Smooth muscle cell (in vitro differentiated cells): ENCODE measurements at regions not wholly inside any gene's neighbourhood (a gene's known extent, or its start where the extent isn't known, plus 50 kb on each side); places are given as distances from the start of the nearest gene placed in this dataset.

Experiments
- DNase-seq: peaks from one replicate; lab custom pipeline; 2025; ENCODE audit not compliant: unreplicated experiment; lab: John Stamatoyannopoulos, UW
- H2AFZ ChIP-seq: fragments of 200-600 bp; sonication (generic); 2 replicates; pipeline ENCODE4 v1.6.0; 2016; ENCODE audit warnings: antibody characterized with exemption, low read depth, mild to moderate bottlenecking
- H3F3A ChIP-seq: fragments of 200-600 bp; sonication (generic); 2 replicates; pipeline ENCODE4 v1.6.0; 2017; ENCODE audit warnings: antibody characterized with exemption, low read depth
- H3K27ac ChIP-seq: fragments of 200-600 bp; sonication (generic); 2 replicates; pipeline ENCODE4 v1.5.1; 2016; ENCODE audit warnings: low read depth, mild to moderate bottlenecking
- H3K27me3 ChIP-seq: fragments of 200-600 bp; sonication (generic); 2 replicates; pipeline ENCODE4 v1.6.1; 2016; ENCODE audit warnings: low read depth, mild to moderate bottlenecking
- H3K36me3 ChIP-seq: fragments of 200-600 bp; sonication (generic); 2 replicates; pipeline ENCODE4 v1.5.1; 2016; ENCODE audit warnings: low read depth
- H3K4me1 ChIP-seq: fragments of 200-600 bp; sonication (generic); 2 replicates; pipeline ENCODE4 v1.5.1; 2016; ENCODE audit warnings: low read depth
- H3K4me2 ChIP-seq: fragments of 200-600 bp; sonication (generic); 2 replicates; pipeline ENCODE4 v1.6.0; 2016; ENCODE audit warnings: mild to moderate bottlenecking
- H3K4me3 ChIP-seq: fragments of 200-600 bp; sonication (generic); 2 replicates; pipeline ENCODE4 v1.5.1; 2016; ENCODE audit warnings: mild to moderate bottlenecking
- H3K79me2 ChIP-seq: fragments of 200-600 bp; sonication (generic); 2 replicates; pipeline ENCODE4 v1.6.0; 2016; ENCODE audit warnings: low read depth, mild to moderate bottlenecking
- H3K9ac ChIP-seq: fragments of 200-600 bp; sonication (generic); 2 replicates; pipeline ENCODE4 v1.6.0; 2016; ENCODE audit warnings: low read depth
- H3K9me3 ChIP-seq: fragments of 200-600 bp; sonication (generic); replicated peaks from 2 replicates; pipeline ENCODE4 v1.5.1; 2016; ENCODE audit warnings: low read depth
- H4K20me1 ChIP-seq: fragments of 200-600 bp; sonication (generic); 2 replicates; pipeline ENCODE4 v1.6.0; 2016; ENCODE audit warnings: low read depth
- CTCF ChIP-seq: fragments of 200-600 bp; sonication (generic); IDR thresholded peaks from 2 replicates; pipeline ENCODE4 v1.5.1; 2017; ENCODE audit warnings: borderline replicate concordance, mild to moderate bottlenecking, antibody characterized with exemption; ENCODE audit not compliant: insufficient read depth, poor library complexity, severe bottlenecking
- WGBS: methylation state at CpG from one replicate; pipeline ENCODE4 v1.1.7; 2016; ENCODE audit warnings: low lambda C conversion rate; 5-methylcytosine and 5-hydroxymethylcytosine counted together

GRCh38 chr3:171548917-171549316 lies 88.7 kb upstream of the TNIK start:
- Histone ChIP-seq H3K4me1 (peaks cover 8% of the 10 kb centered on the region), H3K27ac (peak overlapping the region; percentile 96), H3F3A (no peaks in the 10 kb centered on the region), H3K9ac (peak overlapping the region; percentile 83), H3K36me3 (no peaks in the 10 kb centered on the region), H4K20me1 (no peaks in the 10 kb centered on the region), H3K4me3 (no peak overlapping the region), H3K79me2 (no peaks in the 10 kb centered on the region), H3K4me2 (peak overlapping the region; percentile 76), H3K9me3 (no peaks in the 10 kb centered on the region), H3K27me3 (no peaks in the 10 kb centered on the region), H2AFZ (peak overlapping the region; percentile 68)
- no peak for DNase-seq
- WGBS: 11% methylated on average over 4 of the region's 4 CpGs
- TF ChIP-seq CTCF: no peak

DNA sequence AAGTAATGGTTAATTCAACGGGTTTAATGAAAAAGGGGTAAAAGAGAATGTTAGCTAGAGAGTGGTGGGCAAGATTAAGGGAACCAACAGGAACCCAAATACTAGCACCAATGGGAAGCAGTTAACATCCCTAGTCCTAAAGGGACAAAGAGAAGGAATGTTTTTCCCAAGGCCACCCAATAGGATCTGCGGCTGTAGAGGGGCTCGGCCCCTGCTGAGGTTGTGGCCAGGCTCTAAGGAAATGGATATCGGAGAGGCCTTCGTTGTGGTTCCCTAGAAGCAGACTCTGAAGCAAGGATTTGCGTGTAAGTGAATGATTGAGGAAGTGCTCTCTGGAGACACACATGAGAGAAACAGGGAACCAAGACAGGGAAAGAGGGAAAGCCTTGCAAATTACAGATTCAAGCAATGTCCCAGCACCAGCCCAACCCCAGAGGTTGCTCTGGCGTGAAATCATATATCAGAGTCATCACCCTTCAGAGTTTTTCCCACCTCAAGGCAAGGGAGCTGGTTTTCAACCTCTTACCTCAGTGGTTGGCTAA lies 83.6 kb upstream of the TNIK start:
- no peaks in the 10 kb centered on the region for H3K79me2 ChIP-seq
- no peaks in the 10 kb centered on the region for H3K27me3 ChIP-seq
- no peak overlapping the region for H3K4me2 ChIP-seq
- no peaks in the 10 kb centered on the region for H3K36me3 ChIP-seq
- H3F3A ChIP-seq: no peaks in the 10 kb centered on the region
- peaks cover 3% of the 10 kb centered on the region for H3K4me1 ChIP-seq
- no peak for DNase-seq
- H3K4me3 ChIP-seq: no peak overlapping the region
- no peak overlapping the region for H3K9ac ChIP-seq
- no peaks in the 10 kb centered on the region for H3K9me3 ChIP-seq
- no peak overlapping the region for H2AFZ ChIP-seq
- no peaks in the 10 kb centered on the region for H4K20me1 ChIP-seq
- 91% methylated on average over 7 of the region's 7 CpGs for WGBS
- TF ChIP-seq CTCF: no peak
- H3K27ac ChIP-seq: no peak overlapping the region

- no peaks in the 10 kb centered on the region for H4K20me1 ChIP-seq
- no peak for TF ChIP-seq CTCF
- WGBS: 50% methylated on average over 2 of the region's 2 CpGs
- no peak overlapping the region for H3K27ac ChIP-seq
- H3K27me3 ChIP-seq: no peaks in the 10 kb centered on the region
- no peaks in the 10 kb centered on the region for H3K79me2 ChIP-seq
- H3K4me1 ChIP-seq: no peaks in the 10 kb centered on the region
- no peak overlapping the region for H3K4me2 ChIP-seq
- DNase-seq: no peak
- no peaks in the 10 kb centered on the region for H3K36me3 ChIP-seq
- H3K9me3 ChIP-seq: no peaks in the 10 kb centered on the region
- no peak overlapping the region for H2AFZ ChIP-seq
- no peak overlapping the region for H3K4me3 ChIP-seq
- H3F3A ChIP-seq: no peaks in the 10 kb centered on the region
- no peak overlapping the region for H3K9ac ChIP-seq
Observed at GRCh38 chr3:171542976-171543375, 82.8 kb upstream of the TNIK start.

DNA sequence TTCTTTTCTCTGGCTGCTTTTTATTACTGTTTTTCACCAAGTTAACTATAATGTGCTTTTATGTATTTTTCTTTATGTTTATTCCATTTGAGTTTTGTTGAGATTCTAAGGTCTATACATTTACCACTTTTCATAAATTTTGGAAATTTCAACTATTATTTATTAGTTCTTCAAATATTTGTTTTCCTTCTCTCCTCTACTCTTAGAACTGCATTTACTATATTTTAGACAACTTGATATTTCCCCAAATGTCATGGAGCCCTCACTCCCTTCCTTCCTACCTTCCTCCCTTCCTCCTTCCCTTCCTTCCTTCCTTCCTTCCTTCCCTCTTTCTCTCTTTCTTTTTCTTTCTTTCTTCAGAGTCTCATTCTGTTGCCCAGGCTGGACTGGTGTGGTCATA lies 81.4 kb upstream of the TNIK start:
- no peak overlapping the region for H3K27ac ChIP-seq
- H3K4me2 ChIP-seq: no peak overlapping the region
- H2AFZ ChIP-seq: no peak overlapping the region
- no peaks in the 10 kb centered on the region for H3K27me3 ChIP-seq
- H3K4me3 ChIP-seq: no peak overlapping the region
- no peaks in the 10 kb centered on the region for H3K36me3 ChIP-seq
- TF ChIP-seq CTCF: no peak
- H4K20me1 ChIP-seq: no peaks in the 10 kb centered on the region
- no peak overlapping the region for H3K9ac ChIP-seq
- no peaks in the 10 kb centered on the region for H3K9me3 ChIP-seq
- no peaks in the 10 kb centered on the region for H3F3A ChIP-seq
- no peak for DNase-seq
- no peaks in the 10 kb centered on the region for H3K79me2 ChIP-seq
- H3K4me1 ChIP-seq: no peaks in the 10 kb centered on the region
